ENCODE measurements at regions not wholly inside any gene's neighbourhood (a gene's known extent, or its start where the extent isn't known, plus 50 kb on each side); places are given as distances from the start of the nearest gene placed in this dataset.

GRCh38 chr1:208722592-208722991, 478.4 kb upstream of the PLXNA2 start:
- H3K27me3 ChIP-seq: no peaks in the 10 kb centered on the region
- peaks cover 0 to 33% (median 18%) of the 10 kb centered on the region in 4 donors for H3K9me3 ChIP-seq
- H3K36me3 ChIP-seq: no peaks in the 10 kb centered on the region
- no peak overlapping the region for H3K4me3 ChIP-seq
- H3K27ac ChIP-seq (replicated peaks in 1 of 4): no peak overlapping the region
- no peak for DNase-seq (ENCODE audit: extremely low spot score)
- H3K4me1 ChIP-seq: no peaks in the 10 kb centered on the region
- intact Hi-C loops (cut with DNase I): no loop called here
- TF ChIP-seq EP300 (IDR thresholded peaks at IDR 0.05): no peak
- no peak for TF ChIP-seq CTCF (IDR thresholded peaks at IDR 0.05)
- TF ChIP-seq POLR2AphosphoS5 (IDR thresholded peaks at IDR 0.05): no peak
- no peak for TF ChIP-seq POLR2A (IDR thresholded peaks at IDR 0.05; ENCODE audit: low read depth)

GRCh38 chr1:208724079-208724478, 479.9 kb upstream of the PLXNA2 start:
- no peak overlapping the region for H3K27ac ChIP-seq (replicated peaks in 1 of 4)
- no peak for TF ChIP-seq POLR2AphosphoS5 (IDR thresholded peaks at IDR 0.05)
- no peak for TF ChIP-seq EP300 (IDR thresholded peaks at IDR 0.05)
- no peak for TF ChIP-seq POLR2A (IDR thresholded peaks at IDR 0.05; ENCODE audit: low read depth)
- TF ChIP-seq CTCF (IDR thresholded peaks at IDR 0.05): no peak
- no peaks in the 10 kb centered on the region for H3K4me1 ChIP-seq
- peaks cover 0 to 33% (median 18%) of the 10 kb centered on the region in 4 donors for H3K9me3 ChIP-seq
- H3K4me3 ChIP-seq: no peak overlapping the region
- WGBS: 87% methylated on average over 1 of the region's 1 CpG
- no peaks in the 10 kb centered on the region for H3K36me3 ChIP-seq
- intact Hi-C loops (cut with DNase I): no loop called here
- DNase-seq (ENCODE audit: extremely low spot score): no peak
- no peaks in the 10 kb centered on the region for H3K27me3 ChIP-seq

- no peak overlapping the region for H3K4me3 ChIP-seq
- peaks cover 0 to 3% (median 0%) of the 10 kb centered on the region in 4 donors for H3K9me3 ChIP-seq
- peaks cover 0 to 4% (median 0%) of the 10 kb centered on the region in 4 donors for H3K4me1 ChIP-seq
- DNase-seq (ENCODE audit: extremely low spot score): no peak
- no peaks in the 10 kb centered on the region for H3K36me3 ChIP-seq
- no peaks in the 10 kb centered on the region for H3K27me3 ChIP-seq
- 90% methylated on average over 1 of the region's 1 CpG for WGBS
- TF ChIP-seq CTCF (IDR thresholded peaks at IDR 0.05) (no peak), POLR2AphosphoS5 (IDR thresholded peaks at IDR 0.05) (no peak), POLR2A (IDR thresholded peaks at IDR 0.05; ENCODE audit: low read depth) (no peak), EP300 (IDR thresholded peaks at IDR 0.05) (no peak)
- intact Hi-C loops (cut with DNase I): no loop called here
- no peak overlapping the region for H3K27ac ChIP-seq (replicated peaks in 1 of 4)
These were observed 484.6 kb upstream of the PLXNA2 start for GRCh38 chr1:208728815-208729214.

GRCh38 chr1:208731981-208732821, 488.0 kb upstream of the PLXNA2 start:
- Histone ChIP-seq H3K4me1 (peaks cover 0 to 4% (median 0%) of the 10 kb centered on the region in 4 donors), H3K36me3 (no peaks in the 10 kb centered on the region)

More at GRCh38 chr1:208731981-208732821, 488.0 kb upstream of the PLXNA2 start:
- 19% methylated on average over 4 of the region's 4 CpGs for WGBS
- no peaks in the 10 kb centered on the region for H3K9me3 ChIP-seq
- peak overlapping the region in 2 of 4 donors; percentile 17 to 19 for H3K4me3 ChIP-seq
- TF ChIP-seq POLR2A (IDR thresholded peaks at IDR 0.05; ENCODE audit: low read depth): no peak
- no peak for TF ChIP-seq EP300 (IDR thresholded peaks at IDR 0.05)
- TF ChIP-seq CTCF (IDR thresholded peaks at IDR 0.05): no peak
- no peak for TF ChIP-seq POLR2AphosphoS5 (IDR thresholded peaks at IDR 0.05)
- no peak for DNase-seq (ENCODE audit: extremely low spot score)
- no peaks in the 10 kb centered on the region for H3K27me3 ChIP-seq
- no peak overlapping the region for H3K27ac ChIP-seq (replicated peaks in 1 of 4)
- intact Hi-C loops (cut with DNase I): no loop called here
